ENCODE measurements at regions not wholly inside any gene's neighbourhood (a gene's known extent, or its start where the extent isn't known, plus 50 kb on each side); places are given as distances from the start of the nearest gene placed in this dataset.
A peak's percentile ranks its signal among the peaks of the same experiment; 100 is the strongest.

- no peaks in the 10 kb centered on the region for H3K36me3 ChIP-seq (replicated peaks in 1 of 2; ENCODE audit: control insufficient read depth in 2 of 2, insufficient read depth in 2 of 2, low read length in 2 of 2)
- H3K79me1 ChIP-seq (ENCODE audit: low read depth, low read length), result no peaks in the 10 kb centered on the region
- no peak overlapping the region for H3K4ac ChIP-seq (ENCODE audit: low read length)
- no peak overlapping the region for H2AK5ac ChIP-seq (ENCODE audit: low read depth, low read length)
- H3K9me3 ChIP-seq (replicated peaks in 1 of 2; ENCODE audit: control insufficient read depth in 2 of 2, insufficient read depth in 1 of 2, low read depth in 1 of 2, low read length in 2 of 2), result peaks cover 0 to 22% of the 10 kb centered on the region in 2 donors
- H3K4me2 ChIP-seq (ENCODE audit: insufficient read depth, low read length, poor library complexity, severe bottlenecking), result no peak overlapping the region
- no peak overlapping the region for H3K27ac ChIP-seq (replicated peaks; ENCODE audit: low read length)
- H2BK15ac ChIP-seq (ENCODE audit: low read length), result no peak overlapping the region
- H4K8ac ChIP-seq (ENCODE audit: low read depth, low read length), result no peak overlapping the region
- no peak overlapping the region for H2BK12ac ChIP-seq (ENCODE audit: low read length)
- no peak overlapping the region for H2BK120ac ChIP-seq (ENCODE audit: low read depth, low read length)
- no peak overlapping the region for H2BK5ac ChIP-seq (ENCODE audit: low read length)
- no CpG with 5 or more reads among the region's 7 CpGs for WGBS, 2 donors (ENCODE audit: extremely low coverage in 2 of 2, insufficient read length in 2 of 2, insufficient replicate concordance in 1 of 2)
- H3K27me3 ChIP-seq (ENCODE audit: control insufficient read depth in 3 of 3, insufficient read depth in 3 of 3, low read depth in 1 of 3, low read length in 3 of 3), result no peaks in the 10 kb centered on the region
- H2AFZ ChIP-seq (ENCODE audit: low read length), result no peak overlapping the region
- no peak overlapping the region for H3K9ac ChIP-seq (ENCODE audit: low read depth, low read length, poor library complexity)
- H3K23ac ChIP-seq (ENCODE audit: low read depth, low read length, poor library complexity), result no peak overlapping the region
- H3K4me3 ChIP-seq (ENCODE audit: low read length in 2 of 2), result no peak overlapping the region
- DNase-seq (ENCODE audit: low spot score), result no peak
- H3K4me1 ChIP-seq (ENCODE audit: control insufficient read depth in 2 of 2, insufficient read depth in 1 of 2, low read depth in 1 of 2, low read length in 2 of 2), result peaks cover 4 to 20% of the 10 kb centered on the region in 2 donors
- no peak overlapping the region for H3K14ac ChIP-seq (ENCODE audit: low read length)
- H4K91ac ChIP-seq (ENCODE audit: low read depth, low read length, poor library complexity), result no peak overlapping the region
- no peak overlapping the region for H3K18ac ChIP-seq (ENCODE audit: low read length)
Observed at GRCh38 chr21:15319727-15320126, 254.9 kb upstream of the NRIP1 start.

- H3K9me3 ChIP-seq (replicated peaks in 1 of 2; ENCODE audit: control insufficient read depth in 2 of 2, insufficient read depth in 1 of 2, low read depth in 1 of 2, low read length in 2 of 2), result peaks cover 0 to 16% of the 10 kb centered on the region in 2 donors
- no peak overlapping the region for H3K23ac ChIP-seq (ENCODE audit: low read depth, low read length, poor library complexity)
Observed at GRCh38 chr21:15324542-15324941, 259.7 kb upstream of the NRIP1 start.

GRCh38 chr21:15326032-15326867 is 261.4 kb upstream of the NRIP1 start:
- Histone ChIP-seq H2BK5ac (ENCODE audit: low read length) (peak overlapping the region; percentile 26), H3K4me1 (ENCODE audit: control insufficient read depth in 2 of 2, insufficient read depth in 1 of 2, low read depth in 1 of 2, low read length in 2 of 2) (peaks cover 4 to 23% of the 10 kb centered on the region in 2 donors), H3K36me3 (replicated peaks in 1 of 2; ENCODE audit: control insufficient read depth in 2 of 2, insufficient read depth in 2 of 2, low read length in 2 of 2) (no peaks in the 10 kb centered on the region), H3K27me3 (ENCODE audit: control insufficient read depth in 3 of 3, insufficient read depth in 3 of 3, low read depth in 1 of 3, low read length in 3 of 3) (no peaks in the 10 kb centered on the region), H2AK5ac (ENCODE audit: low read depth, low read length) (peak overlapping the region; percentile 97), H2BK15ac (ENCODE audit: low read length) (peak overlapping the region; percentile 60), H3K27ac (replicated peaks; ENCODE audit: low read length) (no peak overlapping the region), H3K4ac (ENCODE audit: low read length) (no peak overlapping the region), H3K18ac (ENCODE audit: low read length) (peak overlapping the region; percentile 95), H4K8ac (ENCODE audit: low read depth, low read length) (no peak overlapping the region), H2BK12ac (ENCODE audit: low read length) (peak overlapping the region; percentile 96), H3K14ac (ENCODE audit: low read length) (peak overlapping the region; percentile 63), H3K79me1 (ENCODE audit: low read depth, low read length) (no peaks in the 10 kb centered on the region), H3K4me3 (ENCODE audit: low read length in 2 of 2) (no peak overlapping the region), H3K23ac (ENCODE audit: low read depth, low read length, poor library complexity) (peak overlapping the region; percentile 35), H2AFZ (ENCODE audit: low read length) (no peak overlapping the region), H2BK120ac (ENCODE audit: low read depth, low read length) (peak overlapping the region; percentile 72), H3K9ac (ENCODE audit: low read depth, low read length, poor library complexity) (no peak overlapping the region), H3K4me2 (ENCODE audit: insufficient read depth, low read length, poor library complexity, severe bottlenecking) (no peak overlapping the region), H4K91ac (ENCODE audit: low read depth, low read length, poor library complexity) (no peak overlapping the region), H3K9me3 (replicated peaks in 1 of 2; ENCODE audit: control insufficient read depth in 2 of 2, insufficient read depth in 1 of 2, low read depth in 1 of 2, low read length in 2 of 2) (peaks cover 0 to 13% of the 10 kb centered on the region in 2 donors)
- no CpG with 5 or more reads among the region's 9 CpGs for WGBS, 2 donors (ENCODE audit: extremely low coverage in 2 of 2, insufficient read length in 2 of 2, insufficient replicate concordance in 1 of 2)
- DNase-seq (ENCODE audit: low spot score), result no peak

More at GRCh38 chr21:15324542-15324941, 259.7 kb upstream of the NRIP1 start:
- Histone ChIP-seq H3K36me3 (replicated peaks in 1 of 2; ENCODE audit: control insufficient read depth in 2 of 2, insufficient read depth in 2 of 2, low read length in 2 of 2) (no peaks in the 10 kb centered on the region), H3K4me3 (ENCODE audit: low read length in 2 of 2) (no peak overlapping the region), H3K4me2 (ENCODE audit: insufficient read depth, low read length, poor library complexity, severe bottlenecking) (peak overlapping the region; percentile 4), H2BK5ac (ENCODE audit: low read length) (no peak overlapping the region), H2BK15ac (ENCODE audit: low read length) (no peak overlapping the region), H2AK5ac (ENCODE audit: low read depth, low read length) (no peak overlapping the region), H3K4ac (ENCODE audit: low read length) (no peak overlapping the region), H3K9ac (ENCODE audit: low read depth, low read length, poor library complexity) (no peak overlapping the region), H3K14ac (ENCODE audit: low read length) (no peak overlapping the region), H2AFZ (ENCODE audit: low read length) (no peak overlapping the region), H4K8ac (ENCODE audit: low read depth, low read length) (no peak overlapping the region), H3K27ac (replicated peaks; ENCODE audit: low read length) (no peak overlapping the region), H2BK120ac (ENCODE audit: low read depth, low read length) (no peak overlapping the region), H4K91ac (ENCODE audit: low read depth, low read length, poor library complexity) (no peak overlapping the region), H3K18ac (ENCODE audit: low read length) (no peak overlapping the region), H3K79me1 (ENCODE audit: low read depth, low read length) (no peaks in the 10 kb centered on the region), H3K27me3 (ENCODE audit: control insufficient read depth in 3 of 3, insufficient read depth in 3 of 3, low read depth in 1 of 3, low read length in 3 of 3) (no peaks in the 10 kb centered on the region), H2BK12ac (ENCODE audit: low read length) (no peak overlapping the region), H3K4me1 (ENCODE audit: control insufficient read depth in 2 of 2, insufficient read depth in 1 of 2, low read depth in 1 of 2, low read length in 2 of 2) (peaks cover 4 to 23% of the 10 kb centered on the region in 2 donors)
- WGBS, 2 donors (ENCODE audit: extremely low coverage in 2 of 2, insufficient read length in 2 of 2, insufficient replicate concordance in 1 of 2), result no CpG with 5 or more reads among the region's 2 CpGs
- peak; percentile 29 for DNase-seq (ENCODE audit: low spot score)

- Histone ChIP-seq H3K23ac (ENCODE audit: low read depth, low read length, poor library complexity) (no peak overlapping the region), H3K4me1 (ENCODE audit: control insufficient read depth in 2 of 2, insufficient read depth in 1 of 2, low read depth in 1 of 2, low read length in 2 of 2) (peaks cover 4 to 21% of the 10 kb centered on the region in 2 donors), H2AFZ (ENCODE audit: low read length) (no peak overlapping the region), H3K9ac (ENCODE audit: low read depth, low read length, poor library complexity) (no peak overlapping the region), H2BK120ac (ENCODE audit: low read depth, low read length) (no peak overlapping the region), H2BK15ac (ENCODE audit: low read length) (no peak overlapping the region), H4K91ac (ENCODE audit: low read depth, low read length, poor library complexity) (no peak overlapping the region), H4K8ac (ENCODE audit: low read depth, low read length) (no peak overlapping the region), H3K18ac (ENCODE audit: low read length) (peak overlapping the region; percentile 70), H3K4ac (ENCODE audit: low read length) (no peak overlapping the region), H3K4me2 (ENCODE audit: insufficient read depth, low read length, poor library complexity, severe bottlenecking) (no peak overlapping the region), H3K79me1 (ENCODE audit: low read depth, low read length) (no peaks in the 10 kb centered on the region), H3K36me3 (replicated peaks in 1 of 2; ENCODE audit: control insufficient read depth in 2 of 2, insufficient read depth in 2 of 2, low read length in 2 of 2) (no peaks in the 10 kb centered on the region), H2BK5ac (ENCODE audit: low read length) (no peak overlapping the region), H3K4me3 (ENCODE audit: low read length in 2 of 2) (peak overlapping the region in 1 of 2 donors; percentile 30), H3K27me3 (ENCODE audit: control insufficient read depth in 3 of 3, insufficient read depth in 3 of 3, low read depth in 1 of 3, low read length in 3 of 3) (no peaks in the 10 kb centered on the region), H3K14ac (ENCODE audit: low read length) (no peak overlapping the region), H3K27ac (replicated peaks; ENCODE audit: low read length) (no peak overlapping the region), H2BK12ac (ENCODE audit: low read length) (peak overlapping the region; percentile 93), H3K9me3 (replicated peaks in 1 of 2; ENCODE audit: control insufficient read depth in 2 of 2, insufficient read depth in 1 of 2, low read depth in 1 of 2, low read length in 2 of 2) (peaks cover 0 to 9% of the 10 kb centered on the region in 2 donors), H2AK5ac (ENCODE audit: low read depth, low read length) (peak overlapping the region; percentile 40)
- no CpG with 5 or more reads among the region's 2 CpGs for WGBS, 2 donors (ENCODE audit: extremely low coverage in 2 of 2, insufficient read length in 2 of 2, insufficient replicate concordance in 1 of 2)
- DNase-seq (ENCODE audit: low spot score), result no peak
Observed at GRCh38 chr21:15327637-15328265, 263.0 kb upstream of the NRIP1 start.
